Panc1 (cell line): ENCODE measurements at regions not wholly inside any gene's neighbourhood (a gene's known extent, or its start where the extent isn't known, plus 50 kb on each side); places are given as distances from the start of the nearest gene placed in this dataset.

Experiments used
- POLR2AphosphoS5 ChIP-seq: IDR thresholded peaks from 2 replicates; pipeline ENCODE4 v1.6.1; 2012; ENCODE audit warnings: mild to moderate bottlenecking, low read depth, low read length, moderate library complexity
- SIN3A ChIP-seq: IDR thresholded peaks from 2 replicates; pipeline ENCODE4 v1.6.1; 2012; ENCODE audit warnings: low read depth, mild to moderate bottlenecking, low read length, moderate library complexity, borderline replicate concordance; ENCODE audit not compliant: insufficient read depth
- TF ChIP-seq, protein P1 (sequence below), 2 experiments: IDR thresholded peaks; 2 replicates each; pipeline ENCODE4 v1.6.1; 2011 to 2012; ENCODE audit warnings: low read depth in 2 of 2, control low read depth in 1 of 2, low read length in 1 of 2, mild to moderate bottlenecking in 1 of 2, moderate library complexity in 1 of 2; ENCODE audit not compliant: insufficient read depth in 1 of 2

DNA sequence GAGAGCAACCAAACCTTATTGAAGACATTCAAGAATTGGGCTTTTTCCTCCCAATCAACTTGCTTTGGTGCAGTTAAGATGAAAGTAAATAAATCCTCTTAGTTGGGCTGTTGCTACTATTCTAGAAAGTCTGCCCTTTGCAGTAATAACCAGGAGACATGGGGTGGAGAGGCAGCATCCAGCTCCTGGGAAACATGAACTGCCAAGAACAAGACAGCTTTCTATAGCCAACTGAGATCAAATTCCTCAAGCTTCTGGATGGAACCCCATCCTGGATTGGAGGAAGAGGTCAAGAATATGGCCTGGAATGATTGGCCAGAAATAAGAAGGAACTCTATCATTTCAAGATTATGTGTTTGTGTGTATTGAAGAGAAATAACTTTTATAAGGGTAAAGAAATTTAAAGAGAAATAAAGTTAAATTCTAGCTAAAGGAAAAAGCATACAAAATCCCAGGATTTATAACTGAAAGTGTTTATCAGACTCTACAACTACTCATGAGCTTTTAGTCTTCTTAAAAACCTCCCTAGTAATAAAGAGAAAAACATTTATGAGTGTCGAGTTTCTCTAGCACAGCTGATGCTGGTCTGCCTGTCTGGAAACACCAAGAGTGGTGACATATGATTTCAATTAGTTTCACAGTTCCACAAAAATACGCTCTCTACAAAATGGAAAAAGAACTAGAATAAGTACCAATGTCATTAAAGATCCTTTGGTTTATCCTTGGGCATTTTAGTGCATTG, 70.1 kb upstream of the COL1A2 start:
- TF ChIP-seq POLR2AphosphoS5 (no peak), SIN3A (no peak)
- TF ChIP-seq, protein P1, sequence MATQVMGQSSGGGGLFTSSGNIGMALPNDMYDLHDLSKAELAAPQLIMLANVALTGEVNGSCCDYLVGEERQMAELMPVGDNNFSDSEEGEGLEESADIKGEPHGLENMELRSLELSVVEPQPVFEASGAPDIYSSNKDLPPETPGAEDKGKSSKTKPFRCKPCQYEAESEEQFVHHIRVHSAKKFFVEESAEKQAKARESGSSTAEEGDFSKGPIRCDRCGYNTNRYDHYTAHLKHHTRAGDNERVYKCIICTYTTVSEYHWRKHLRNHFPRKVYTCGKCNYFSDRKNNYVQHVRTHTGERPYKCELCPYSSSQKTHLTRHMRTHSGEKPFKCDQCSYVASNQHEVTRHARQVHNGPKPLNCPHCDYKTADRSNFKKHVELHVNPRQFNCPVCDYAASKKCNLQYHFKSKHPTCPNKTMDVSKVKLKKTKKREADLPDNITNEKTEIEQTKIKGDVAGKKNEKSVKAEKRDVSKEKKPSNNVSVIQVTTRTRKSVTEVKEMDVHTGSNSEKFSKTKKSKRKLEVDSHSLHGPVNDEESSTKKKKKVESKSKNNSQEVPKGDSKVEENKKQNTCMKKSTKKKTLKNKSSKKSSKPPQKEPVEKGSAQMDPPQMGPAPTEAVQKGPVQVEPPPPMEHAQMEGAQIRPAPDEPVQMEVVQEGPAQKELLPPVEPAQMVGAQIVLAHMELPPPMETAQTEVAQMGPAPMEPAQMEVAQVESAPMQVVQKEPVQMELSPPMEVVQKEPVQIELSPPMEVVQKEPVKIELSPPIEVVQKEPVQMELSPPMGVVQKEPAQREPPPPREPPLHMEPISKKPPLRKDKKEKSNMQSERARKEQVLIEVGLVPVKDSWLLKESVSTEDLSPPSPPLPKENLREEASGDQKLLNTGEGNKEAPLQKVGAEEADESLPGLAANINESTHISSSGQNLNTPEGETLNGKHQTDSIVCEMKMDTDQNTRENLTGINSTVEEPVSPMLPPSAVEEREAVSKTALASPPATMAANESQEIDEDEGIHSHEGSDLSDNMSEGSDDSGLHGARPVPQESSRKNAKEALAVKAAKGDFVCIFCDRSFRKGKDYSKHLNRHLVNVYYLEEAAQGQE (IDR thresholded peaks at IDR 0.05; ENCODE audit: insufficient read depth in 1 of 2, low read depth in 2 of 2, low read length in 1 of 2), result no peak
